MCF 10A (cell line): ENCODE measurements at regions not wholly inside any gene's neighbourhood (a gene's known extent, or its start where the extent isn't known, plus 50 kb on each side); places are given as distances from the start of the nearest gene placed in this dataset.

ENCODE experiments used
- BruUV-seq: library from RNA; stranded (reverse); fragments of 400-500 nt; replicated peaks from 2 replicates; lab custom pipeline; 2021; lab: Mats Ljungman, UMichigan
- CTCF ChIA-PET: fragments of 300-600 bp; sonication (Branson Sonifier 250); formaldehyde crosslinking; extraction: SDS; loops from one replicate; lab custom pipeline; 2021; ENCODE audit warnings: antibody characterized with exemption, inconsistent platforms; lab: Yijun Ruan, JAX
- POLR2A ChIA-PET: fragments of 300-600, 350-650 bp; sonication (Branson Sonifier 250); formaldehyde crosslinking; extraction: SDS; loops from one replicate; lab custom pipeline; 2020; ENCODE audit warnings: antibody characterized with exemption, inconsistent platforms; lab: Yijun Ruan, JAX
- DNase-seq: peaks from one replicate; pipeline ENCODE4 v3.0.0-alpha.2; 2018; ENCODE audit not compliant: unreplicated experiment
- H3K27ac Mint-ChIP-seq: one replicate; pipeline ENCODE4 v1.8.0; 2022; ENCODE audit warnings: mild to moderate bottlenecking, low read depth, mixed read lengths; ENCODE audit not compliant: unreplicated experiment
- H3K27me3 Mint-ChIP-seq: one replicate; pipeline ENCODE4 v1.8.0; 2022; ENCODE audit warnings: mixed read lengths; ENCODE audit not compliant: insufficient read depth, unreplicated experiment
- H3K36me3 Mint-ChIP-seq: one replicate; pipeline ENCODE4 v1.8.0; 2022; ENCODE audit warnings: mild to moderate bottlenecking, moderate library complexity, mixed read lengths; ENCODE audit not compliant: insufficient read depth, unreplicated experiment
- H3K4me1 Mint-ChIP-seq: one replicate; pipeline ENCODE4 v1.8.0; 2022; ENCODE audit warnings: mixed read lengths; ENCODE audit not compliant: insufficient read depth, unreplicated experiment
- H3K4me3 Mint-ChIP-seq: one replicate; pipeline ENCODE4 v1.8.0; 2022; ENCODE audit warnings: mild to moderate bottlenecking, moderate library complexity, mixed read lengths; ENCODE audit not compliant: unreplicated experiment
- H3K9me3 Mint-ChIP-seq: one replicate; pipeline ENCODE4 v1.8.0; 2022; ENCODE audit warnings: mixed read lengths; ENCODE audit not compliant: unreplicated experiment
- intact Hi-C: fragments of 100-400 bp; cut with micrococcal nuclease; formaldehyde crosslinking; loops from 2 replicates; pipeline ENCODE4 v1.14.1; 2022
- TF ChIP-seq, protein P1 (sequence below): fragments of 200-600 bp; IDR thresholded peaks from one replicate; pipeline ENCODE4 v1.8.0; 2022; ENCODE audit warnings: antibody characterized with exemption, mild to moderate bottlenecking; ENCODE audit not compliant: unreplicated experiment

DNA sequence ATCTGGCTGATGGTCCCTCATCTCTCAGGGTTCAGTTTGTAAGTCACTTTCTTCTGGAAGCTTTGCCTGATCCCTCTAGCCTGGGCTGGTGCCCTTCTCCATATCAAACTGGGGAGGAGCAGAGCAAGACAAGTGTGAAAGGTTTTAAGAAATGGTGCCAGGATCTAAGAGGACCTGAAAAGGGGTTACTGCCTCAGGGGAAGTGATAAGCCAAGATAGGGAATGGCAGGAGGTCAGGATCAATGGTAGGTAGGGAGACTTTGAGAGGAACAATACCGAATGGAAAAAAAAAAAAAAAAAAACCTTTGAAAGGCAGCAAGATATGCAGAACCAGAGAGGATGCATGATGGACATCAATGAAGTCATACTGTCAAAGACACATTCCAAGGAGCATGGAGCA, 67.5 kb upstream of the TLR4 start:
- Mint-ChIP-seq H3K27ac (no peak overlapping the region), H3K4me1 (no peaks in the 10 kb centered on the region), H3K4me3 (no peak overlapping the region), H3K27me3 (no peaks in the 10 kb centered on the region), H3K36me3 (no peaks in the 10 kb centered on the region), H3K9me3 (peaks cover 36% of the 10 kb centered on the region)
- ChIA-PET POLR2A (no interaction called here), CTCF (no interaction called here)
- TF ChIP-seq, protein P1, sequence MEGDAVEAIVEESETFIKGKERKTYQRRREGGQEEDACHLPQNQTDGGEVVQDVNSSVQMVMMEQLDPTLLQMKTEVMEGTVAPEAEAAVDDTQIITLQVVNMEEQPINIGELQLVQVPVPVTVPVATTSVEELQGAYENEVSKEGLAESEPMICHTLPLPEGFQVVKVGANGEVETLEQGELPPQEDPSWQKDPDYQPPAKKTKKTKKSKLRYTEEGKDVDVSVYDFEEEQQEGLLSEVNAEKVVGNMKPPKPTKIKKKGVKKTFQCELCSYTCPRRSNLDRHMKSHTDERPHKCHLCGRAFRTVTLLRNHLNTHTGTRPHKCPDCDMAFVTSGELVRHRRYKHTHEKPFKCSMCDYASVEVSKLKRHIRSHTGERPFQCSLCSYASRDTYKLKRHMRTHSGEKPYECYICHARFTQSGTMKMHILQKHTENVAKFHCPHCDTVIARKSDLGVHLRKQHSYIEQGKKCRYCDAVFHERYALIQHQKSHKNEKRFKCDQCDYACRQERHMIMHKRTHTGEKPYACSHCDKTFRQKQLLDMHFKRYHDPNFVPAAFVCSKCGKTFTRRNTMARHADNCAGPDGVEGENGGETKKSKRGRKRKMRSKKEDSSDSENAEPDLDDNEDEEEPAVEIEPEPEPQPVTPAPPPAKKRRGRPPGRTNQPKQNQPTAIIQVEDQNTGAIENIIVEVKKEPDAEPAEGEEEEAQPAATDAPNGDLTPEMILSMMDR = no peak
- no peak for DNase-seq
- BruUV-seq = no TSS peak
- intact Hi-C loops = no loop called here

- Mint-ChIP-seq H3K27ac (no peak overlapping the region), H3K4me3 (no peak overlapping the region), H3K27me3 (no peaks in the 10 kb centered on the region), H3K9me3 (peaks cover 39% of the 10 kb centered on the region), H3K4me1 (no peaks in the 10 kb centered on the region), H3K36me3 (no peaks in the 10 kb centered on the region)
- intact Hi-C loops = no loop called here
- BruUV-seq = no TSS peak
- ChIA-PET CTCF (interaction anchor here (1.0 kb wide), 1 partner anchor 66 kb away, joined by 3 read pairs; no protein-coding TSS in a partner anchor), POLR2A (no interaction called here)
- TF ChIP-seq, protein P1 = no peak
- no peak for DNase-seq
Measured at GRCh38 chr9:117625154-117625553, 79.0 kb upstream of the TLR4 start.

GRCh38 chr9:117624106-117624505, 80.1 kb upstream of the TLR4 start:
- intact Hi-C loops = no loop called here
- Mint-ChIP-seq H3K27me3 (no peaks in the 10 kb centered on the region), H3K36me3 (no peaks in the 10 kb centered on the region), H3K4me3 (no peak overlapping the region), H3K27ac (no peak overlapping the region), H3K9me3 (peaks cover 44% of the 10 kb centered on the region), H3K4me1 (no peaks in the 10 kb centered on the region)
- CTCF ChIA-PET = interaction anchor here (0.6 kb wide), 1 partner anchor 687 kb away, joined by 3 read pairs; no protein-coding TSS in a partner anchor
- TF ChIP-seq, protein P1 = no peak
- no peak for DNase-seq
- POLR2A ChIA-PET = no interaction called here
- BruUV-seq = no TSS peak

DNA sequence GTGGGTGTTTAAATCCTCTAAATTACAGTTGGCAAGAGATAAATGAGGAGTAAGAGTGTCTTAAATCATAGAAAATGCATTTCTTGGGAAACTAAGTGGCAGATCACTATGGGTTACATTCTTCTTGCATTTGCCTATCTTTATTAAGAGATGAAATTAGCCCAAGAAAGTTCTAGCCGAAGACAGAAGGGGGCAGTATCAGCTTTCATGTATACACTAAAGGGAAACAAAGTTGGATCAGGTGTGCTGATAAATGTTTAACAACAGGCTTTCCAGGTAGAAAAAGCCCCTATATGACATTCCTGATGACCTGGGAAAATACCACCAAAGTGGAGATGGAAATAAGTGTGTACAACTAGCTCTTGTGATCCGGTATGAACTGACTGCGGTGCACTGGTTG, 81.9 kb upstream of the TLR4 start:
- no peaks in the 10 kb centered on the region for H3K27me3 Mint-ChIP-seq
- CTCF ChIA-PET = interaction anchor here (1.0 to 1.7 kb wide), 2 partner anchors 22 to 134 kb away, joined by 3 to 4 read pairs; no protein-coding TSS in a partner anchor
- no peak for DNase-seq
- intact Hi-C loops = no loop called here
- peaks cover 52% of the 10 kb centered on the region for H3K9me3 Mint-ChIP-seq
- no TSS peak for BruUV-seq
- no peak overlapping the region for H3K27ac Mint-ChIP-seq
- H3K4me3 Mint-ChIP-seq = no peak overlapping the region
- no peaks in the 10 kb centered on the region for H3K4me1 Mint-ChIP-seq
- H3K36me3 Mint-ChIP-seq = no peaks in the 10 kb centered on the region
- TF ChIP-seq, protein P1 = no peak
- POLR2A ChIA-PET = no interaction called here
